ENCODE measurements at regions not wholly inside any gene's neighbourhood (a gene's known extent, or its start where the extent isn't known, plus 50 kb on each side); places are given as distances from the start of the nearest gene placed in this dataset.

DNA sequence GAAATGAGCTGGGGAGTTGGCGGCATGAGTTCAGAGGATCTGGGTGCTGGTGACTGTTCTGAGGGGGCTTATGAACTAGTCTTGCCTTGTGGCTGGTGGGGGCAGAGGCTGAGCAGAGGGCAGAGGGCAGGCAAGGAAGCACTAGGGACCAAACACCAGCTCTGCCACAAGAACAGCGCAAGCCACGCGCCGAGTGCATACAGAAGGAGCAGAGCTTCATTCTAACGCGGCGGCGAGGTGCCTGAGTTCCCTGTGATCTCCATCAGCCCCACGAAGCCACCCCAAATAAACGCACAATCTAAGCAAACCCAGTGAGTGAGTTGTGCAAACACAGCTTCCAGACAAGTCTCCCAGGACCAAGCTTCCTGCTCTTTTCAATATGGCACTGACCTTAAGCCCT, 110.6 kb upstream of the ALDH1B1 start:
- TF ChIP-seq, protein P1, sequence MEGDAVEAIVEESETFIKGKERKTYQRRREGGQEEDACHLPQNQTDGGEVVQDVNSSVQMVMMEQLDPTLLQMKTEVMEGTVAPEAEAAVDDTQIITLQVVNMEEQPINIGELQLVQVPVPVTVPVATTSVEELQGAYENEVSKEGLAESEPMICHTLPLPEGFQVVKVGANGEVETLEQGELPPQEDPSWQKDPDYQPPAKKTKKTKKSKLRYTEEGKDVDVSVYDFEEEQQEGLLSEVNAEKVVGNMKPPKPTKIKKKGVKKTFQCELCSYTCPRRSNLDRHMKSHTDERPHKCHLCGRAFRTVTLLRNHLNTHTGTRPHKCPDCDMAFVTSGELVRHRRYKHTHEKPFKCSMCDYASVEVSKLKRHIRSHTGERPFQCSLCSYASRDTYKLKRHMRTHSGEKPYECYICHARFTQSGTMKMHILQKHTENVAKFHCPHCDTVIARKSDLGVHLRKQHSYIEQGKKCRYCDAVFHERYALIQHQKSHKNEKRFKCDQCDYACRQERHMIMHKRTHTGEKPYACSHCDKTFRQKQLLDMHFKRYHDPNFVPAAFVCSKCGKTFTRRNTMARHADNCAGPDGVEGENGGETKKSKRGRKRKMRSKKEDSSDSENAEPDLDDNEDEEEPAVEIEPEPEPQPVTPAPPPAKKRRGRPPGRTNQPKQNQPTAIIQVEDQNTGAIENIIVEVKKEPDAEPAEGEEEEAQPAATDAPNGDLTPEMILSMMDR (conservative IDR thresholded peaks at IDR 0.05; ENCODE audit: low read depth, low read length) = no peak
- H3K4me3 ChIP-seq (ENCODE audit: low read length) = no peak overlapping the region

DNA sequence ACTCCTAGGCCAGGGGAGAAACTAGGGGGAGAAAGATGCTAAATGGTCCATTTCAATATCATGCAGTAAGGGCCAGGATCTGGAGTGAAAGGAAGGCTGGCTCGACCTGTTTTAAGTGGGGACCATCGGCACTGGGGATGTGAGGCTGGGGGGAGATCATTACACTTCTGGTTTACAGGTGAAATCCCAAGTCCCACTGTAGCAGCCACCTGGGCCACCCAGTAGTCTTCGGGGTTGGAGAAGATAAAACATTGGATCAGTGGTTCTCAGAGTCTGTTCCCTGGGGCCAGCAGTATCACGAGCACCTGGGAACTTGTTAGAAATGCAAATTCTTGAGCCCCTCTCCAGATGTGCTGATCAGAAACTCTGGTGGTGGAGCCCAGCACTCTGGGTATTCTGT, 111.3 kb upstream of the ALDH1B1 start:
- DNase-seq (ENCODE audit: low read depth) = no peak
- TF ChIP-seq, protein P1 (conservative IDR thresholded peaks at IDR 0.05; ENCODE audit: low read depth, low read length) = no peak

More for the DNA sequence above, 110.6 kb upstream of the ALDH1B1 start:
- no peak for DNase-seq (ENCODE audit: low read depth)

DNA sequence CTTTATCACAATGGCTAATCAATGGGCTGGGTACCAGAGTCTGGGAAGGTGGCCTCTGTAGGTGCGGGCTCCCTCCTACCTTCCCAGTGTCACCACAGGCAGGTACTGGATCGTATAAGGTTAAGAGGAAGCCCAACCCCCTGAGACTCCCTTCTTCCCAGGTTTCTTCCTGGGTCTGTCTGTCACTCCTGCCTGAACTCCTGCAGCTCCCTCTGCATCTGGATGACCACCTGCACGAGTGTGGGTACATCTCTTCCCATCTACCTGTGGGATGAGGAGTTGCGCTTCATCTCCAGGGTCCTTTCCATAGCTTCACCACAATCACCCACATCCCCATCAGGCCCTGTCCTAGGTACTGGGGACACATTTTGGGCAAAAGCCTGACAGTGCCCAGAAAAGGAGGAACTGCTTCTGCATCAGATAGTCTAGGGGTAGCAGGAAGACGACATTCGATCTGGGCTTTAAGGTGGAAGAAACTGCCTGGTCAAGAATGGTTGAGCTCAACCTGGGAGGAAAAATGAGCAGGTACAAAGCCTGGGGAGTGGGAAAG, 112.2 kb upstream of the ALDH1B1 start:
- TF ChIP-seq, protein P1 (conservative IDR thresholded peaks at IDR 0.05; ENCODE audit: low read depth, low read length) = no peak
- DNase-seq (ENCODE audit: low read depth) = no peak

More for the DNA sequence above, 111.3 kb upstream of the ALDH1B1 start:
- H3K4me3 ChIP-seq (ENCODE audit: low read length) = no peak overlapping the region

DNA sequence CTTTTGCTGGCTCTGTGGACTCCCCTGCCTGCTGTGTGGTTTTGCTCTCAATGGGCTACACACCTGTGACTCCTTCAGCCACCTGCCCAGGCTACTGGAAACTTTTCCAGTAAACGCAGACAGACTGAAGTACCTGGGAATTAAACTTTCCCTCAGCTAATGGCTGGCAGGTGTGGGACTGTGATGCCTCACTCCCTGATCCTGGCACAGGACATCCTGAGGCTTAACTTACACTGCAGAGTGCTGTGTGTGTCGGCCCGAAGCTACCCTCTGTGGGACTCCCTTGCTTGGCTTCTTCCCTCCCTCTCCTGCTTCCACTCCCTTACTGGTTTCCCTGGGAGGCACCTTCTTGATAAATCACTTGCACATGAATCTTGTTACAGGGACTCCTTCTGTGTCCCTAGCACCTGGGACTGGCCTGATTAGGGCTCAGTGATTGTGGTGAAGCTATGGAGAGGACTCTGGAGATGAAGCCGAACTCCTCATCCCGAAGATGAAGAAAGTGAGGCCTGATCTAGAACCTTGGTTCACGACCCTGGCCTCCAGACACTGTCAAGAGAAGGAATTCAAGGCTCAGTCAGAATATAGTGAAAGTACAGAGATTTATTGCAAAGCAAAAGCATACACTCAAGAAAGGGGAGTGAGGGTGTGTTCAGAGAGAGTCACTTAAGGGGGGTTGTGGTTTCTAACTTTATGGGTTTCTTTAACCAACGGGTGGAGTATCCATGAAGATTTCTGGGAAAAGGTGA, 113.4 kb upstream of the ALDH1B1 start:
- TF ChIP-seq, protein P1 (conservative IDR thresholded peaks at IDR 0.05; ENCODE audit: low read depth, low read length) = no peak
- DNase-seq (ENCODE audit: low read depth) = no peak
- H3K4me3 ChIP-seq (ENCODE audit: low read length) = no peak overlapping the region

More for the DNA sequence above, 112.2 kb upstream of the ALDH1B1 start:
- no peak overlapping the region for H3K4me3 ChIP-seq (ENCODE audit: low read length)

DNA sequence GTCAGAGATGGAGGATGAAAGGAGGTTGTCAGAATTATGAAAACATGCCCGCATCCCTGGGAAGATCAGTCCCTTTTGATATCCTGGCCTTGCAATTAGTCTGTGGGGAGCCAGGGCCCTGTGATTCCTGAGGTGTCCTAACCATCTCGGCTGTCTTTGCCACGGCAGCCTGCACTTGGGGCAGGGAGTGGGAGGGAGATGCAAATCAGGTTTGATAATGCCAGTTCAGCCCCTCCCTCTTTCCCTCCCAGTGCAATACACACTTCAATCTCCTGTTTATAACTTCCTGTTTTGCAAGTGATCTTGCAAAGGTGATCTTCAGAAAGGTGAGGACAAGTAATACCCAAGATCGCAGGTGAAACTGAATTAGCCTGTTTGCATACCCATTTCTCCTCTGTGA, 114.0 kb upstream of the ALDH1B1 start:
- H3K4me3 ChIP-seq (ENCODE audit: low read length) = no peak overlapping the region
- DNase-seq (ENCODE audit: low read depth) = no peak
- TF ChIP-seq, protein P1 (conservative IDR thresholded peaks at IDR 0.05; ENCODE audit: low read depth, low read length) = no peak

DNA sequence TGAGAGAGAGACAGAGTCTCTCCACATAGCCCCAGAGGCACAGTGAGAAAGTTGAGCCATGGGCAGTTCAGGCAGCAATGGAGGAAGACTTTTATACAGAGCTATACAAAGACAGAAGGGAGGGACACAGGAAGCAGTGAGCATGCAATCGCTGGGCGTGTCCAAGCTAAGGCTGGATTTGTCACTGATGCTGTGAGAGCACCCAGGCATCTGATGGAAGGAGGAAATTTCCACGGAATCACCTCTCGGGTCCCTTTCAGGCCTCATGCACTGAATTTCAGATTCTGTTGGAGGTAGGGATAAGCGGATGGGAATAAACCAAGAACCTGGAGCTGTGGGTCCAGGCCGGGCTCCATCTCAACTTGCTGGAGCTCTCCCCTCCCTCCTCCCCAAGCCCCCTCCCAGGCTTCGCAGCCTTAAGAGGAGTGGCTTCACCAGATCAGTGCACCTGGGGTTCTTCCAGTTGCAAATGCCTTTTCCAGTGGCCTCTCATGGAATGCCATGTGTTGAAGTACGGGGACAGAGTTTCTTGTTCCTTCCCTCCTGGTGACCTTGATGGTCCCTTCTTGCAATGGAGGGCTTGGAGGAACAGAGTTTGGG, 114.8 kb upstream of the ALDH1B1 start:
- TF ChIP-seq, protein P1 (conservative IDR thresholded peaks at IDR 0.05; ENCODE audit: low read depth, low read length) = no peak
- no peak overlapping the region for H3K4me3 ChIP-seq (ENCODE audit: low read length)
- DNase-seq (ENCODE audit: low read depth) = no peak
